GM19463 (cell line): ENCODE measurements at regions not wholly inside any gene's neighbourhood (a gene's known extent, or its start where the extent isn't known, plus 50 kb on each side); places are given as distances from the start of the nearest gene placed in this dataset.
"Not testable (repeated sequence)": the region's sequence is repeated elsewhere in the genome, so short reads cannot be mapped to it uniquely, and the experiment has no call there.

Experiments used
- ATAC-seq: cut with Tn5 transposase; IDR thresholded peaks from one replicate; pipeline ENCODE4 v1.9.1; 2021; ENCODE audit warnings: mild to moderate bottlenecking, moderate library complexity; ENCODE audit not compliant: unreplicated experiment

GRCh38 chr1:194624833-194625232 lies 1438.4 kb upstream of the B3GALT2 start:
- ATAC-seq: no peak

GRCh38 chr1:194618101-194618500 lies 1431.7 kb upstream of the B3GALT2 start:
- ATAC-seq: no peak

- not testable (repeated sequence) for ATAC-seq
Measured at GRCh38 chr1:194617272-194617671, 1430.9 kb upstream of the B3GALT2 start.

GRCh38 chr1:194616835-194617234 lies 1430.4 kb upstream of the B3GALT2 start:
- ATAC-seq: no peak

GRCh38 chr1:194602184-194602583 lies 1415.8 kb upstream of the B3GALT2 start:
- no peak for ATAC-seq

GRCh38 chr1:194600716-194601115 lies 1414.3 kb upstream of the B3GALT2 start:
- ATAC-seq: no peak

GRCh38 chr1:194598098-194598497 lies 1411.7 kb upstream of the B3GALT2 start:
- no peak for ATAC-seq

GRCh38 chr1:194586302-194586701 lies 1399.9 kb upstream of the B3GALT2 start:
- no peak for ATAC-seq

GRCh38 chr1:194584052-194584451 lies 1397.6 kb upstream of the B3GALT2 start:
- no peak for ATAC-seq

GRCh38 chr1:194570476-194570875 lies 1384.1 kb upstream of the B3GALT2 start:
- ATAC-seq: no peak

- ATAC-seq: no peak
Measured at GRCh38 chr1:194568610-194569009, 1382.2 kb upstream of the B3GALT2 start.

- no peak for ATAC-seq
Measured at GRCh38 chr1:194548071-194548470, 1361.7 kb upstream of the B3GALT2 start.

- ATAC-seq: no peak
Measured at GRCh38 chr1:194544012-194544411, 1357.6 kb upstream of the B3GALT2 start.

- no peak for ATAC-seq
Measured at GRCh38 chr1:194538453-194538852, 1352.0 kb upstream of the B3GALT2 start.

GRCh38 chr1:194537521-194537920 lies 1351.1 kb upstream of the B3GALT2 start:
- no peak for ATAC-seq

- no peak for ATAC-seq
Measured at GRCh38 chr1:194535369-194535768, 1349.0 kb upstream of the B3GALT2 start.

- ATAC-seq: no peak
Measured at GRCh38 chr1:194534784-194535183, 1348.4 kb upstream of the B3GALT2 start.

GRCh38 chr1:194533641-194534040 lies 1347.2 kb upstream of the B3GALT2 start:
- ATAC-seq: no peak

- no peak for ATAC-seq
Measured at GRCh38 chr1:194517567-194517966, 1331.2 kb upstream of the B3GALT2 start.

- ATAC-seq: no peak
Measured at GRCh38 chr1:194515916-194516315, 1329.5 kb upstream of the B3GALT2 start.

GRCh38 chr1:194512957-194513356 lies 1326.5 kb upstream of the B3GALT2 start:
- ATAC-seq: no peak

GRCh38 chr1:194512345-194512744 lies 1325.9 kb upstream of the B3GALT2 start:
- no peak for ATAC-seq

- ATAC-seq: peak; percentile 66
Measured at GRCh38 chr1:194503209-194503608, 1316.8 kb upstream of the B3GALT2 start.

GRCh38 chr1:194495434-194495833 lies 1309.0 kb upstream of the B3GALT2 start:
- no peak for ATAC-seq
